Activated CD4-positive, alpha-beta T cell treated with anti-CD3 and anti-CD28 coated beads for 1 hour (primary cell): ENCODE measurements at regions not wholly inside any gene's neighbourhood (a gene's known extent, or its start where the extent isn't known, plus 50 kb on each side); places are given as distances from the start of the nearest gene placed in this dataset.
"Not testable (repeated sequence)": the region's sequence is repeated elsewhere in the genome, so short reads cannot be mapped to it uniquely, and the experiment has no call there.

Experiments used
- DNase-seq: peaks from one replicate; pipeline ENCODE4 v3.0.0-alpha.2; 2020

DNA sequence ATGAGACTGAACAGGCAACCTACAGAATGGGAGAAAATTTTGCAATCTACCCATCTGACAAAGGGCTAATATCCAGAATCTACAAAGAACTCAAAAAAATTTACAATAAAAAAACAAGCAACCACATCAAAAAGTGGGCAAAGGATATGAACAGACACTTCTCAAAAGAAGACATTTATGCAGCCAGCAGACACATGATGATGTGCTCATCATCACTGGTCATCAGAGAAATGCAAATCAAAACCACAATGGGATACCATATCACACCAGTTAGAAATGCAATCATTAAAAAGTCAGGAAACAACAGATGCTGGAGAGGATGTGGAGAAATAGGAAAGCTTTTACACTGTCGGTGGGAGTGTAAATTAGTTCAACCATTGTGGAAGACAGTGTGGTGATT lies 51.7 kb upstream of the PAXBP1 start:
- not testable (repeated sequence) for DNase-seq

DNA sequence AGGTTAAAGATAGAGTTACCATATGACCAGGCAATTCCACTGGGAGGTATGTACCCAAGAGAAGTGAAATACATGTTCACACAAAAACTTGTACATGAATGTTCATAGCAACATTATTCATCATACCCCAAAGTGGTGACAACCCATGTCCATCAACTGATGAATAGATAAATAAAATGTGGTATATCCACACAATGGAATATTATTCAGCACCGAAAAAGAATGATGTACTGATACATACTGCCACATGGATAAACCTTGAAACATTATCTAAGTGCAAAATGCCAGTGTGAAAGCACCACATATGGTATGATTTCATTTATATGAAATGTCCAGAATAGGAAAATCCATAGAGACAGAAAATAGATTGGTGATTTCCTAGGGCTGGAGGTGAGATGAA lies 53.4 kb upstream of the PAXBP1 start:
- no peak for DNase-seq

- no peak for DNase-seq
Observed at GRCh38 chr21:32826329-32827167, 55.0 kb upstream of the PAXBP1 start.

GRCh38 chr21:32828908-32829307 lies 57.4 kb upstream of the PAXBP1 start:
- DNase-seq, result no peak

- no peak for DNase-seq
Observed at GRCh38 chr21:32829504-32829903, 57.9 kb upstream of the PAXBP1 start.

- not testable (repeated sequence) for DNase-seq
Observed at GRCh38 chr21:32831779-32832178, 60.2 kb upstream of the PAXBP1 start.

- no peak for DNase-seq
Observed at GRCh38 chr21:32834211-32834915, 62.8 kb upstream of the PAXBP1 start.

DNA sequence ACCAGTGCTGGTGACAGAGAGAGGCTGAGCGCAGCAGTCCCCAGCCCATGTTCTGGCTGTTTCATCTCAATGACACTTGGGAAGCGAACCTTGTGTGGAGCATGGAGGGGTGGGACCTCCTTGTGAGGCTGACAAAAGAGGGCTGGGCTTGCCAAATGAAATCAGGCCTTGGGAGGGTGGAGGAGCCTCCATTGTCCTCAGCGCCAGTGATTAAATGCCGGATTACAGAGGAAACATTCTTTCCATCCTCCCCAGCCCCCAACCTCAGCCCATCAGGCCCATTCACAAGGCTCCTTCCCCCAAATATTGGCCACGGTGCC lies 63.3 kb upstream of the PAXBP1 start:
- DNase-seq, result no peak

DNA sequence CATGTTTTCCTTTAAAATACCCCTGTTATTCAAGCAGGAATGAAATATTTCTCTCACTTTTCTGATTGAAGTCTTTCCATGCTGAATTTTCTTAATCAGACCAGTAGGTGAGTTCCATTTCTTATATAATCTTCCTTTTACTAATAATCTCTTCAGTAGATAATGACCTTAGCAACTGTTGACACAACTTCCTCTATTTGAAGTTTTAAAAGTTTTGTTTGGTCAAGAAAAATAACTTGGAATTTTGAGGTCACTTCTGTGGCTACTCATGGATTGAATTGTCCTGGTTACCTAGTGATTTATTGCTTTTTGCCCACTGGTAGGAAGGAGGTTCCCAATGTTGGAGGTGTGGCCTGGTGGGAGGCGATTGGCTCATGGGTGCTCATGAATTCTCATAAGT lies 70.6 kb upstream of the PAXBP1 start:
- DNase-seq, result no peak

GRCh38 chr21:32843561-32843960 lies 72.0 kb upstream of the PAXBP1 start:
- no peak for DNase-seq

GRCh38 chr21:32844076-32844475 lies 72.5 kb upstream of the PAXBP1 start:
- DNase-seq, result no peak

GRCh38 chr21:32844653-32845436 lies 73.3 kb upstream of the PAXBP1 start:
- DNase-seq, result no peak

- DNase-seq, result no peak
Observed at GRCh38 chr21:32858628-32859027, 87.1 kb upstream of the PAXBP1 start.

DNA sequence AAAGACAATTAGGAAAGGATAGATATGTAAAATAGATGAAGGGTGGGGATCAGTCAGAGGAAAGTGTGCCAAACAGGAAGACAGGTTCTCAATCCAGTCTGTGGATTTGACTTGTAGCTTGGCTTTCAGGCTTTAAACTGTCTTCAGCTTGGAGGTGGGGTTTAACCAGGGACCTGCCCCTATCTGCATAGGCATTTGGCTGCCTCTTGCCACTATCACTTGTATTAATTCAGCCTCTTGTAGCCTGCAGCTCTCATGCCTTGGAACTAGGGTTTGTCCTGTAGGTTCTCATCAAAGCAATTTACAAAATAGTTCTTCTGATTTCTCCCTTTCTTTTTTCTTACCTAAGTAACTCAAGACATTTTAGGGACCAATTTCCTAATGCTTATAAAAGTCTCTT lies 88.8 kb upstream of the PAXBP1 start:
- no peak for DNase-seq

DNA sequence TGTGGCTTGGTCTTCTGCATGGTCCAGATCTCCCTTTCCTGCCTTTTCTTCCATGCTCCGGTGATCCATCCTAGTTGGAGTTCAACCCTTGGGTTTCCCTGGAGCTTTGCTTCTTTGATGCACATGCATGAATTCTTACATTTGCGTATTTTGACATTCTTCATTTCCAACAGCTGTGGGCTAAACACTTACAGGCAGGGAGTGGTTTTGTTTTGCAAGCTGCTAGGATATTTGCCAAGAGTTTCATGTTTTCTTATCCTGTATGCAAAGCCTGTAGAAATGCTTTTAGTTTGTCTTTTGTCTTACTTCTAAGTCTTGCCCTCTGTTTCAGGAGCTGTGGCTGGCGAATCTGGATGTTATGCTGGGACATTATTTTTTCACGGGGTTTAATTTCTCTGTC lies 90.3 kb upstream of the PAXBP1 start:
- no peak for DNase-seq

DNA sequence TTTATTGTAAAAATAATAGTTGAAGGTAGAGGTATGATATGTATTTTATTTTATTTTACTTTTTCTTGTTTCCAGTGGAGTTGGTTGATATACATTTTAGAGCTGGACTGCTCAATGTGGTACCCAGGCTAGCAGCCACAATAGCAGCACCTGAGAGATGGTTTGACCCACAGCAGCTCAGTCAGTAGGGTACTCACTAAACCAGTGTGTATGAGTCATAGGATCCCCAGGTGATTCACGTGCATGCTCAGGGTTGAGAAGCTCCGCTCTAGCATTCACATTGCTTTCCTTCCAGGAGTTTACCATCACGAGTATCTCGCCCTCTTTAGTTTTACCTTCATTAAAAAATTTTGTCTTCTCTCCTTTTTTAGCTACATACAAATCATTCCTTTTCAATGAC lies 96.0 kb upstream of the PAXBP1 start:
- no peak for DNase-seq

- no peak for DNase-seq
Observed at GRCh38 chr21:32868631-32869454, 97.3 kb upstream of the PAXBP1 start.

DNA sequence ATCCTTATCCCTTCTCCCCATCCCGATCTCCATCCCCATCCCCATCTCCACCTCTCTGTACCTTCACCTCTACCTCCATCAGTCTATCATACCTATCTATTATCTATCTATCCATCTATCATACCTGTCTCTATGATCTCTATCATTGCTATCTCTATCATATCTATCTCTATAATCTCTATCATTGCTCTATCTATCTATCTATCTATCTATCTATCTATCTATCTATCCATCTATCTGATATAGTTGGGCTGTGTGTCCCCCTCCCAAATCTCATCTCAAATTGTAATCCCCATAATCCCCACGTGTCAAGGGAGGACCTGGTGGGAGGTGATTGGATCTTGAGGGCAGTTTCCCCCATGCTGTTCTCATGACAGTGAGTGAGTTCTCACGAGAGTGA lies 97.9 kb upstream of the PAXBP1 start:
- no peak for DNase-seq

DNA sequence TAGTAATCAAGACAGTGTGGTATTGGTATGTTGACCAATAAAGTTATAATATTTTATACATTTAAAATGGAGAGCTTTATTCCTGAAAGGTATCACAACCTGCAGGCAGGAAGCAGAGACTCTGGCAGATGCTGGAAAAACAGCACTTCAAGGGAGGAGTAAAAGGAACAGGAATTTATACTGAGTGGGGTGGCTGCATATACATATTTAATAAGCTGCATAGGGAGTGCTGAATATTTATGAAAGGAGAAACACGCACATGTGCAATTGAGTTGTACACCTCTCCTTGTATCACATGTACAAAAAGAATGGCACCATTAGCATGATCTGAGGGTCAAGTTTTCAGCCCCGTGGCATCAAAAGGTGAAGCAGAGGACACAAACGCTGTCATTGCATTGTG lies 104.9 kb upstream of the PAXBP1 start:
- DNase-seq, result no peak

DNA sequence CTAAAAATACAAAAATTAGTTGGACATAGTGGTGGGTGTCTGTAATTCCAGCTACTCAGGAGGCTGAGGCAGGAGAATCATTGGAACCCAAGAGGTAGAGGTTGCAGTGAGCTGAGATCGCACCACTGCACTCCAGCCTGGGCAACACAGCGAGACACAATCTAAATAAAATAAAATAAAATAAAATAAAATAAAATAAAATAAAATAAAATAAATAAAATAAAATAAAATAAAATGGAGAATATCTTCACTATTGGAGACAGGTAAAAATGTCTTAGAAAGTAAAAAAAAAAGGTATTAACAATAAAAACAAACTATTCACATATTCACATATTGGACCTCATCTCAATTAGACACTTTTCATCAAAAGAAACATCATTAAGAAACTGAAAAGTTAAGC lies 106.3 kb upstream of the PAXBP1 start:
- not testable (repeated sequence) for DNase-seq

DNA sequence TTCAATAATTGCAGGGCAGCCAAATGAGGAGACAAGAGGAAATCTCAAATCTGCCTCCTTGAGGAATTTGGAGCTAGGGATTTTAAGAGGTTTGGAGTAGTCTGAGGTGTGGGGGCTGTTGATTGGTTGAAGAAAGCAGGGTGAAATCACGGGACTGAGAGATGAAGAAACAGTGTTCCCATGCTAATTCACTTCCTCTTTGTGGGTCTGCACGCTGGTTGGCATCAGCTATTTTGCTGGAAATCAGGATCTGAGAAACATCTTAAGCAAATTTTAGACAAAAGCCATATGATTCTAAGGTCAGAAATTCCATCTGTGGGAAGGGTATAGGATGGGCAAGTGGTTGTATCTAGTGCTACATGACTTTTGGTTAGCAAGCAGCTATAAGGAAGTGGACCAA lies 107.1 kb upstream of the PAXBP1 start:
- DNase-seq, result no peak

- DNase-seq, result no peak
Observed at GRCh38 chr21:32881458-32881857, 109.9 kb upstream of the PAXBP1 start.

DNA sequence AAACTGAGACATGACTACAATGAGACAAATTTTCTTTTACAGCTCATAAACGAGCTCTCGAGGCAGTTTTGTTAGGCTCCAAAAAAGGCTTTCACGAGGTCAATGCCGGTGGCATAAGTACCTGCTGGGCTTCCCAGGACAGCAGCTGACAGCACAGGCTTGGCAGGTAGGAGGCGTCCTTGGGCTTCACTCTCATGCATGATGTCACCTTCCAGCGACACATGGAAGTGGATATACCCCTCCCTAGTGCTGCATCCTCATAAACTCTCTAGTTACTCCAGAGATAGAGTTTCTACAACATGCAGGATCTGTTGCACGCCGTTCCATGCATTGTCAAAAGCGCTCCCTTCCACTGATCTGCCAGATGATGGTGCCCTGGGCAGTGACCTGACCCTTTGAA lies 112.5 kb upstream of the PAXBP1 start:
- no peak for DNase-seq
